BLaER1 (cell line): ENCODE measurements at regions not wholly inside any gene's neighbourhood (a gene's known extent, or its start where the extent isn't known, plus 50 kb on each side); places are given as distances from the start of the nearest gene placed in this dataset.

Experiments used
- H3K27ac ChIP-seq: shearing (Covaris generic); formaldehyde crosslinking; 2 replicates; pipeline ENCODE4 v1.8.1; 2022
- H3K27me3 ChIP-seq: shearing (Covaris generic); formaldehyde crosslinking; 2 replicates; pipeline ENCODE4 v1.8.1; 2022
- H3K36me3 ChIP-seq: shearing (Covaris generic); formaldehyde crosslinking; 2 replicates; pipeline ENCODE4 v1.8.1; 2022
- H3K4me1 ChIP-seq: shearing (Covaris generic); formaldehyde crosslinking; 2 replicates; pipeline ENCODE4 v1.8.1; 2022
- H3K4me2 ChIP-seq: shearing (Covaris generic); formaldehyde crosslinking; 2 replicates; pipeline ENCODE4 v1.8.1; 2022
- H3K4me3 ChIP-seq: shearing (Covaris generic); formaldehyde crosslinking; 2 replicates; pipeline ENCODE4 v1.8.1; 2022
- H3K9ac ChIP-seq: shearing (Covaris generic); formaldehyde crosslinking; 2 replicates; pipeline ENCODE4 v1.8.1; 2022
- H3K9me3 ChIP-seq: shearing (Covaris generic); formaldehyde crosslinking; 2 replicates; pipeline ENCODE4 v1.8.1; 2022
- H4K20me1 ChIP-seq: shearing (Covaris generic); formaldehyde crosslinking; 2 replicates; pipeline ENCODE4 v1.8.1; 2022
- Cebpa-rat ChIP-seq: shearing (Covaris generic); IDR thresholded peaks from 2 replicates; pipeline ENCODE4 v1.8.1; 2022

DNA sequence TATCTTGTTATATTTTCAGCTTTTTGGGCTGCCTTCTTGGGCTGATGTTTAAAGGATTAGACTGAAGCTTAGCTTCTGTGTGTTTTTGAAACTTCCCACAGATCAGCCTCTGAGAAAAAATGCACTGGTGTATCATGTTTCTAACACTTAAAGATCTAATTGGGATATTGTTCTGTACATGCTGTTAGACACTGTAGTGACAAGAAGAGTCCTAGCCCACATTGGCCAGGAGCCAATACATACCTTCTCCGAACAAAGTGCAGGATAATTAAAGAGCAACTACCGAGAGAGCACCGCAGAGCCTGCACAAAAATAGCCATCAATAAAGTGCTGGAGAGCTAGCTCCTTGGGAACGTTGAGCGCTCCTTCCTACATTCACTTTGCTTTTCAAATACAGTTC, 289.4 kb upstream of the SP8 start:
- Histone ChIP-seq H3K4me3 (no peak overlapping the region), H3K9ac (no peak overlapping the region), H3K9me3 (no peaks in the 10 kb centered on the region), H3K27ac (no peak overlapping the region), H4K20me1 (no peaks in the 10 kb centered on the region), H3K27me3 (no peaks in the 10 kb centered on the region), H3K36me3 (no peaks in the 10 kb centered on the region), H3K4me2 (no peak overlapping the region), H3K4me1 (no peaks in the 10 kb centered on the region)
- TF ChIP-seq Cebpa-rat, result no peak

DNA sequence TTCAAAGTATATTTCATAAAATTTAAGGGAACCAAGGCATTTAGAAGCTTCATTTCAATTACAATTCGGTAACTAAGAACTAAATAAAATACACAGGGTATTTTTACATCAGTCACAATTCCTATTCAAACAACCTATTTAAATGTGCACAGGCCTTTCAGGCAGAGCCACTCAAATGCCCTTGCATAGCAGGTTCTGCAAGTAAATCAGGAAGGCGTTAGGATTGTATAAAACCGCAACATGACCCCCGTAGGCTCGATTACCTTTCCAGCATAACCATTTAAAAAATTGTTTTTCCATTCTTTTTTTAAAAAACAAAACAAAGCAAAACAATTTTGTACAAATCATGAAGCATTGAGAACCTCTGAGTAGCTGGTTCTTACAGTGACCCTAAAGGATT, 289.9 kb upstream of the SP8 start:
- Histone ChIP-seq H4K20me1 (no peaks in the 10 kb centered on the region), H3K4me1 (no peaks in the 10 kb centered on the region), H3K27me3 (no peaks in the 10 kb centered on the region), H3K4me2 (no peak overlapping the region), H3K9me3 (no peaks in the 10 kb centered on the region), H3K9ac (no peak overlapping the region), H3K27ac (no peak overlapping the region), H3K4me3 (no peak overlapping the region), H3K36me3 (no peaks in the 10 kb centered on the region)
- TF ChIP-seq Cebpa-rat, result no peak

GRCh38 chr7:21077602-21078001, 290.9 kb upstream of the SP8 start:
- no peak overlapping the region for H3K4me2 ChIP-seq
- no peaks in the 10 kb centered on the region for H3K27me3 ChIP-seq
- H3K4me3 ChIP-seq, result no peak overlapping the region
- no peak overlapping the region for H3K9ac ChIP-seq
- no peak overlapping the region for H3K27ac ChIP-seq
- no peaks in the 10 kb centered on the region for H3K4me1 ChIP-seq
- no peak for TF ChIP-seq Cebpa-rat
- no peaks in the 10 kb centered on the region for H3K9me3 ChIP-seq
- H4K20me1 ChIP-seq, result no peaks in the 10 kb centered on the region
- no peaks in the 10 kb centered on the region for H3K36me3 ChIP-seq

- H3K4me2 ChIP-seq, result no peak overlapping the region
Observed at GRCh38 chr7:21084286-21084685, 297.6 kb upstream of the SP8 start.

DNA sequence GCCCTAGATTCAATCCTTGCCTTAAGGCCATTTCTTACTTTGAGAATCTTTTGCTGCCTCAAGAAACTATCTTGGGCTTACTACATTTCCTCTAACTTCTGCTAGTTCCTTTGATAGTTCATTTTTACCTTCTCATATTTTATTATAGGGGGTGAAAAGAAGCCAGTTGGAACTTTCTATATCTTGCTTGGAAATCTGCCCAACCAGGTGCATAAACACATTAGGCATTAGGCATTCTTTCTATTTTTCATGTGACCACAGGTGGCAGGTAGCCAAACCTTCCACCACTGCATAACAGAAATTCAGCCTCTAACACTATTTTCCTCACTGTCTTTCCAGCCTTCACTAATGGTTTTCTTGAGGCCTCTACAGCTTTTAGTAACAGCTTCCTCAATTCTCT, 300.0 kb upstream of the SP8 start:
- H3K27me3 ChIP-seq, result no peaks in the 10 kb centered on the region
- no peaks in the 10 kb centered on the region for H3K9me3 ChIP-seq
- no peaks in the 10 kb centered on the region for H4K20me1 ChIP-seq
- no peak overlapping the region for H3K9ac ChIP-seq
- H3K36me3 ChIP-seq, result no peaks in the 10 kb centered on the region
- H3K4me2 ChIP-seq, result no peak overlapping the region
- no peaks in the 10 kb centered on the region for H3K4me1 ChIP-seq
- no peak for TF ChIP-seq Cebpa-rat
- no peak overlapping the region for H3K27ac ChIP-seq
- no peak overlapping the region for H3K4me3 ChIP-seq

More at GRCh38 chr7:21084286-21084685, 297.6 kb upstream of the SP8 start:
- Histone ChIP-seq H4K20me1 (no peaks in the 10 kb centered on the region), H3K4me3 (no peak overlapping the region), H3K4me1 (no peaks in the 10 kb centered on the region), H3K9ac (no peak overlapping the region), H3K9me3 (no peaks in the 10 kb centered on the region), H3K36me3 (no peaks in the 10 kb centered on the region), H3K27ac (no peak overlapping the region), H3K27me3 (no peaks in the 10 kb centered on the region)
- TF ChIP-seq Cebpa-rat, result no peak

GRCh38 chr7:21089653-21090052, 303.0 kb upstream of the SP8 start:
- no peak overlapping the region for H3K4me3 ChIP-seq
- no peak for TF ChIP-seq Cebpa-rat
- H4K20me1 ChIP-seq, result no peaks in the 10 kb centered on the region
- no peaks in the 10 kb centered on the region for H3K36me3 ChIP-seq
- H3K9ac ChIP-seq, result no peak overlapping the region
- no peak overlapping the region for H3K4me2 ChIP-seq
- no peaks in the 10 kb centered on the region for H3K27me3 ChIP-seq
- H3K4me1 ChIP-seq, result no peaks in the 10 kb centered on the region
- H3K9me3 ChIP-seq, result no peaks in the 10 kb centered on the region
- no peak overlapping the region for H3K27ac ChIP-seq

- no peak overlapping the region for H3K27ac ChIP-seq
- no peaks in the 10 kb centered on the region for H3K4me1 ChIP-seq
- no peaks in the 10 kb centered on the region for H3K27me3 ChIP-seq
- no peak for TF ChIP-seq Cebpa-rat
- H4K20me1 ChIP-seq, result no peaks in the 10 kb centered on the region
- no peaks in the 10 kb centered on the region for H3K9me3 ChIP-seq
- H3K36me3 ChIP-seq, result no peaks in the 10 kb centered on the region
- no peak overlapping the region for H3K4me3 ChIP-seq
- no peak overlapping the region for H3K4me2 ChIP-seq
- no peak overlapping the region for H3K9ac ChIP-seq
Observed at GRCh38 chr7:21092766-21093702, 306.3 kb upstream of the SP8 start.

- TF ChIP-seq Cebpa-rat, result no peak
- no peak overlapping the region for H3K4me2 ChIP-seq
- no peaks in the 10 kb centered on the region for H3K27me3 ChIP-seq
- H4K20me1 ChIP-seq, result no peaks in the 10 kb centered on the region
- H3K27ac ChIP-seq, result no peak overlapping the region
- no peaks in the 10 kb centered on the region for H3K36me3 ChIP-seq
- no peak overlapping the region for H3K4me3 ChIP-seq
- no peaks in the 10 kb centered on the region for H3K4me1 ChIP-seq
- H3K9ac ChIP-seq, result no peak overlapping the region
- no peaks in the 10 kb centered on the region for H3K9me3 ChIP-seq
Observed at GRCh38 chr7:21094589-21094988, 307.9 kb upstream of the SP8 start.

GRCh38 chr7:21099432-21099831, 312.7 kb upstream of the SP8 start:
- Histone ChIP-seq H3K9ac (no peak overlapping the region), H3K27me3 (no peaks in the 10 kb centered on the region), H3K4me3 (no peak overlapping the region), H3K9me3 (no peaks in the 10 kb centered on the region), H3K4me2 (no peak overlapping the region), H4K20me1 (no peaks in the 10 kb centered on the region), H3K27ac (no peak overlapping the region), H3K4me1 (no peaks in the 10 kb centered on the region), H3K36me3 (no peaks in the 10 kb centered on the region)
- TF ChIP-seq Cebpa-rat, result no peak

- H3K4me1 ChIP-seq, result no peaks in the 10 kb centered on the region
- H3K4me2 ChIP-seq, result no peak overlapping the region
- H3K27me3 ChIP-seq, result no peaks in the 10 kb centered on the region
- H3K36me3 ChIP-seq, result no peaks in the 10 kb centered on the region
- no peak overlapping the region for H3K4me3 ChIP-seq
- H4K20me1 ChIP-seq, result no peaks in the 10 kb centered on the region
- no peak for TF ChIP-seq Cebpa-rat
- no peaks in the 10 kb centered on the region for H3K9me3 ChIP-seq
- H3K9ac ChIP-seq, result no peak overlapping the region
- no peak overlapping the region for H3K27ac ChIP-seq
Observed at GRCh38 chr7:21099955-21100354, 313.3 kb upstream of the SP8 start.

GRCh38 chr7:21101541-21101940, 314.9 kb upstream of the SP8 start:
- Histone ChIP-seq H3K36me3 (no peaks in the 10 kb centered on the region), H3K27me3 (no peaks in the 10 kb centered on the region), H3K4me2 (no peak overlapping the region), H3K27ac (no peak overlapping the region), H4K20me1 (no peaks in the 10 kb centered on the region), H3K9me3 (no peaks in the 10 kb centered on the region), H3K4me1 (no peaks in the 10 kb centered on the region), H3K4me3 (no peak overlapping the region), H3K9ac (no peak overlapping the region)
- TF ChIP-seq Cebpa-rat, result no peak
